DOHH2 (cell line): ENCODE measurements at regions not wholly inside any gene's neighbourhood (a gene's known extent, or its start where the extent isn't known, plus 50 kb on each side); places are given as distances from the start of the nearest gene placed in this dataset.

ENCODE experiments used
- H3F3A ChIP-seq: fragments of 200-600 bp; sonication (generic), shearing (Covaris generic); 2 replicates; pipeline ENCODE4 v1.6.0; 2016; ENCODE audit warnings: antibody characterized with exemption, mild to moderate bottlenecking; ENCODE audit not compliant: control insufficient read depth, insufficient read depth
- H3K27ac ChIP-seq: fragments of 200-600 bp; sonication (generic); 2 replicates; pipeline ENCODE4 v1.5.1; 2014; ENCODE audit warnings: low read depth, mild to moderate bottlenecking, low read length, moderate library complexity
- H3K27me3 ChIP-seq: fragments of 200-600 bp; sonication (generic); 2 replicates; pipeline ENCODE4 v1.6.1; 2014; ENCODE audit warnings: mild to moderate bottlenecking, low read length, mixed read lengths; ENCODE audit not compliant: control insufficient read depth
- H3K36me3 ChIP-seq: fragments of 200-600 bp; sonication (generic); 2 replicates; pipeline ENCODE4 v1.6.1; 2014; ENCODE audit warnings: mild to moderate bottlenecking, low read length, moderate library complexity, mixed read lengths; ENCODE audit not compliant: control insufficient read depth
- H3K4me1 ChIP-seq: fragments of 200-600 bp; sonication (generic); 2 replicates; pipeline ENCODE4 v1.6.1; 2014; ENCODE audit warnings: mild to moderate bottlenecking, low read length, mixed read lengths; ENCODE audit not compliant: control insufficient read depth
- H3K4me2 ChIP-seq: fragments of 200-600 bp; sonication (generic); 2 replicates; pipeline ENCODE4 v1.6.0; 2014; ENCODE audit warnings: mild to moderate bottlenecking, low read length, moderate library complexity
- H3K4me3 ChIP-seq: fragments of 200-600 bp; sonication (generic); 2 replicates; pipeline ENCODE4 v1.5.1; 2014; ENCODE audit warnings: mild to moderate bottlenecking, low read length, mixed read lengths
- H3K79me2 ChIP-seq: fragments of 200-600 bp; sonication (generic); 2 replicates; pipeline ENCODE4 v1.6.1; 2014; ENCODE audit warnings: mild to moderate bottlenecking, low read length, mixed read lengths; ENCODE audit not compliant: control insufficient read depth
- H3K9me2 ChIP-seq: fragments of 200-600 bp; sonication (generic); replicated peaks from 2 replicates; pipeline ENCODE4 v1.6.1; 2014; ENCODE audit warnings: mild to moderate bottlenecking, low read length, mixed read lengths; ENCODE audit not compliant: control insufficient read depth
- H3K9me3 ChIP-seq: fragments of 200-600 bp; sonication (generic); 2 replicates; pipeline ENCODE4 v1.6.1; 2014; ENCODE audit warnings: antibody characterized with exemption, low read length, mixed read lengths; ENCODE audit not compliant: control insufficient read depth, insufficient read depth
- H4K20me1 ChIP-seq: fragments of 200-600 bp; sonication (generic); 2 replicates; pipeline ENCODE4 v1.6.0; 2014; ENCODE audit warnings: low read depth, mild to moderate bottlenecking, antibody characterized with exemption, low read length, moderate library complexity; ENCODE audit not compliant: control insufficient read depth, insufficient read depth
- CTCF ChIP-seq: fragments of 200-600 bp; sonication (generic); IDR thresholded peaks from one replicate; pipeline ENCODE4 v1.5.1; 2014; ENCODE audit warnings: antibody characterized with exemption, mild to moderate bottlenecking, low read depth, low read length; ENCODE audit not compliant: poor library complexity, severe bottlenecking
- EZH2phosphoT487 ChIP-seq: fragments of 200-600 bp; sonication (generic); IDR thresholded peaks from 2 replicates; pipeline ENCODE4 v1.6.1; 2017; ENCODE audit warnings: borderline replicate concordance, mild to moderate bottlenecking, antibody characterized with exemption, low read length, moderate library complexity, mixed read lengths

DNA sequence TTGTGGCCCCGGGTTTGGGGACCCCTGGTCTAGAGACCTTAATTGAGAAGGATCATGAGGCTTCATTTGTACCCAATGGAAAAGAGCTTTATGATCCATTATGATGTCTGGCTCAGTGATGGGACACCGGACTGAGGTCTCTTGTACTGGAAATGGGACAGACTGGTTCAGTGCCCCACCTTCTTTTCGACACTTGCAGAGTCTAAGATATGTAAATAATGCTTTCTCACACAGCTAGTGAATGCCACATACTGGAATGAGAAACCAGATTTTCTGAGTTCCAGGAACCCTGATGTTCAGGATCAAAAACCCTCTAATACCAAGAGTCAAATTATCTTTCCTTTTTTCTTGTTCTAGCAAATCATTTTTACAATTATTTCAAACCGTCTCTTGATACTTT, 116.3 kb upstream of the ARPP21 start:
- Histone ChIP-seq H3K36me3 (no peaks in the 10 kb centered on the region), H3K4me3 (no peak overlapping the region), H3K27ac (no peak overlapping the region), H3K79me2 (no peaks in the 10 kb centered on the region), H3K9me2 (no peaks in the 10 kb centered on the region), H4K20me1 (no peaks in the 10 kb centered on the region), H3K4me1 (no peaks in the 10 kb centered on the region), H3K4me2 (no peak overlapping the region), H3K27me3 (no peaks in the 10 kb centered on the region), H3F3A (no peaks in the 10 kb centered on the region), H3K9me3 (no peaks in the 10 kb centered on the region)
- TF ChIP-seq CTCF (no peak), EZH2phosphoT487 (no peak)

GRCh38 chr3:35523838-35524237, 115.5 kb upstream of the ARPP21 start:
- TF ChIP-seq CTCF (no peak), EZH2phosphoT487 (no peak)
- Histone ChIP-seq H3K27ac (no peak overlapping the region), H4K20me1 (no peaks in the 10 kb centered on the region), H3F3A (no peaks in the 10 kb centered on the region), H3K36me3 (no peaks in the 10 kb centered on the region), H3K4me3 (no peak overlapping the region), H3K4me1 (no peaks in the 10 kb centered on the region), H3K27me3 (no peaks in the 10 kb centered on the region), H3K9me2 (no peaks in the 10 kb centered on the region), H3K9me3 (no peaks in the 10 kb centered on the region), H3K79me2 (no peaks in the 10 kb centered on the region), H3K4me2 (no peak overlapping the region)

GRCh38 chr3:35524856-35525255, 114.5 kb upstream of the ARPP21 start:
- Histone ChIP-seq H3K27me3 (no peaks in the 10 kb centered on the region), H3K36me3 (no peaks in the 10 kb centered on the region), H3K4me3 (no peak overlapping the region), H3F3A (no peaks in the 10 kb centered on the region), H4K20me1 (no peaks in the 10 kb centered on the region), H3K9me3 (no peaks in the 10 kb centered on the region), H3K4me2 (no peak overlapping the region), H3K9me2 (no peaks in the 10 kb centered on the region), H3K4me1 (no peaks in the 10 kb centered on the region), H3K27ac (no peak overlapping the region), H3K79me2 (no peaks in the 10 kb centered on the region)
- no peak for TF ChIP-seq EZH2phosphoT487

- TF ChIP-seq CTCF (no peak), EZH2phosphoT487 (no peak)
- Histone ChIP-seq H3K79me2 (no peaks in the 10 kb centered on the region), H3K9me3 (no peaks in the 10 kb centered on the region), H3K36me3 (no peaks in the 10 kb centered on the region), H3K27me3 (no peaks in the 10 kb centered on the region), H3K4me3 (no peak overlapping the region), H3F3A (no peaks in the 10 kb centered on the region), H3K4me1 (no peaks in the 10 kb centered on the region), H3K9me2 (no peaks in the 10 kb centered on the region), H4K20me1 (no peaks in the 10 kb centered on the region), H3K27ac (no peak overlapping the region), H3K4me2 (no peak overlapping the region)
Measured at GRCh38 chr3:35528728-35529127, 110.6 kb upstream of the ARPP21 start.
